K562 (cell line): ENCODE measurements at regions not wholly inside any gene's neighbourhood (a gene's known extent, or its start where the extent isn't known, plus 50 kb on each side); places are given as distances from the start of the nearest gene placed in this dataset.

Source experiments
- ATAC-seq: fragments of 200-7000 bp; cut with Tn5 transposase; 3 replicates; pipeline ENCODE4 v1.9.1; 2020; ENCODE audit warnings: moderate library complexity
- BruUV-seq: library from RNA; stranded (reverse); fragments of 400-500 nt; replicated peaks from 2 replicates; lab custom pipeline; 2021; lab: Mats Ljungman, UMichigan
- CTCF ChIA-PET: fragments of 300-600 bp; formaldehyde crosslinking; extraction: SDS; loops from one replicate; lab custom pipeline; 2021; ENCODE audit warnings: low intra/inter-chr PET ratio; lab: Yijun Ruan, JAX
- POLR2A ChIA-PET: fragments of 300-600, 350-650 bp; sonication (Branson Sonifier 250); formaldehyde crosslinking; extraction: SDS; loops from one replicate; lab custom pipeline; 2021; ENCODE audit warnings: antibody characterized with exemption, inconsistent platforms; lab: Yijun Ruan, JAX
- DNase-seq, 4 experiments: peaks; one replicate each; pipeline versions ENCODE4 v3.0.0 to v3.0.0-alpha.2; 2011 to 2018; ENCODE audit warnings: low spot score in 3 of 4, mixed read lengths in 3 of 4; ENCODE audit errors: extremely low read depth in 1 of 4
- FAIRE-seq: peaks from 2 replicates; lab custom pipeline; 2011; peaks lifted over from hg19 to GRCh38; lab: Jason Lieb, UNC
- H2AFZ ChIP-seq: 2 replicates; pipeline ENCODE4 v1.6.0; 2011; ENCODE audit warnings: low read depth, low read length, control low read depth, inconsistent platforms
- H3K27ac ChIP-seq: fragments of 200-600 bp; 3 replicates; pipeline ENCODE4 v1.8.0; 2011; ENCODE audit warnings: low read depth, mild to moderate bottlenecking, control low read depth, inconsistent platforms, low read length, moderate library complexity, mixed read lengths; ENCODE audit errors: extremely low read depth
- H3K27me3 ChIP-seq, 2 experiments: fragments of 300-600 bp in 1 of 2; 2 replicates in 1 of 2; 3 replicates in 1 of 2; pipeline versions ENCODE4 v1.6.0 to v1.8.0; 2011; ENCODE audit warnings: inconsistent platforms in 2 of 2, low read length in 2 of 2, mild to moderate bottlenecking in 1 of 2, mixed read lengths in 1 of 2, moderate library complexity in 1 of 2; ENCODE audit not compliant: control insufficient read depth in 2 of 2, insufficient read depth in 2 of 2
- H3K36me3 ChIP-seq: fragments of 300-600 bp; 3 replicates; pipeline ENCODE4 v1.8.0; 2011; ENCODE audit warnings: mild to moderate bottlenecking, low read length, inconsistent platforms; ENCODE audit not compliant: control insufficient read depth, insufficient read depth
- H3K4me1 ChIP-seq, 2 experiments: fragments of 200-600 bp in 1 of 2; replicated peaks in 1 of 2; 2 replicates in 1 of 2; 3 replicates in 1 of 2; pipeline versions ENCODE4 v1.5.1 to v1.8.0; 2011; ENCODE audit warnings: inconsistent platforms in 2 of 2, low read length in 2 of 2, mild to moderate bottlenecking in 1 of 2, mixed read lengths in 1 of 2, moderate library complexity in 1 of 2; ENCODE audit not compliant: control insufficient read depth in 2 of 2, insufficient read depth in 2 of 2
- H3K4me2 ChIP-seq: 2 replicates; pipeline ENCODE4 v1.6.1; 2011; ENCODE audit warnings: low read length, control low read depth, inconsistent platforms, mixed read lengths; ENCODE audit not compliant: insufficient read depth
- H3K4me3 ChIP-seq: fragments of 200-600 bp; sonication (generic), shearing (Covaris generic); 2 replicates; pipeline ENCODE4 v1.5.1; 2016; ENCODE audit warnings: control low read depth, inconsistent platforms
- H3K79me2 ChIP-seq: fragments of 200-600 bp; 3 replicates; pipeline ENCODE4 v1.8.0; 2011; ENCODE audit warnings: low read length, inconsistent platforms; ENCODE audit not compliant: control insufficient read depth, insufficient read depth
- H3K9ac ChIP-seq, 2 experiments: 2 replicates each; pipeline versions ENCODE4 v1.6.0 to v1.6.1; 2011; ENCODE audit warnings: low read depth in 2 of 2, low read length in 2 of 2, control low read depth in 1 of 2, inconsistent platforms in 1 of 2, mild to moderate bottlenecking in 1 of 2, mixed read lengths in 1 of 2; ENCODE audit not compliant: insufficient read depth in 1 of 2
- H3K9me1 ChIP-seq: one replicate; pipeline ENCODE4 v1.6.0; 2011; ENCODE audit warnings: inconsistent platforms, mild to moderate bottlenecking, low read length, moderate library complexity; ENCODE audit not compliant: control insufficient read depth, insufficient read depth
- H3K9me3 ChIP-seq: replicated peaks from 2 replicates; pipeline ENCODE4 v1.5.1; 2011; ENCODE audit warnings: low read depth, low read length, inconsistent platforms; ENCODE audit not compliant: control insufficient read depth, insufficient read depth
- H4K20me1 ChIP-seq: replicated peaks from 2 replicates; pipeline ENCODE4 v1.6.1; 2011; ENCODE audit warnings: low read length, inconsistent platforms, mixed read lengths; ENCODE audit not compliant: control insufficient read depth, insufficient read depth
- BHLHE40 ChIP-seq: IDR thresholded peaks from 2 replicates; pipeline ENCODE4 v1.6.1; 2011; ENCODE audit warnings: low read length, improper control_type of control experiment
- BRD4 ChIP-seq: fragments of 200-600 bp; sonication (generic); IDR thresholded peaks from 2 replicates; pipeline ENCODE4 v1.6.1; 2017; ENCODE audit warnings: inconsistent platforms
- C11orf30 ChIP-seq: fragments of 450-650 bp; IDR thresholded peaks from 2 replicates; pipeline ENCODE4 v1.6.1; 2016; ENCODE audit warnings: low read depth, mild to moderate bottlenecking
- CTCFL ChIP-seq: IDR thresholded peaks from 2 replicates; pipeline ENCODE4 v1.6.1; 2011; ENCODE audit warnings: borderline replicate concordance, low read depth, mild to moderate bottlenecking, moderate library complexity, low read length; ENCODE audit not compliant: insufficient read depth, poor library complexity, severe bottlenecking
- DLX4 ChIP-seq: fragments of 250-450 bp; sonication (Bioruptor Pico); IDR thresholded peaks from 2 replicates; pipeline ENCODE4 v1.6.1; 2021; ENCODE audit warnings: mild to moderate bottlenecking
- FOXA3 ChIP-seq, 2 experiments: fragments of 450-650 bp in 1 of 2; sonication (generic) in 1 of 2; formaldehyde crosslinking; IDR thresholded peaks in 1 of 2; conservative IDR thresholded peaks in 1 of 2; 2 replicates each; pipeline versions ENCODE4 v1.4.0 to v1.8.0; 2020 to 2022; ENCODE audit warnings: mild to moderate bottlenecking in 2 of 2, missing genetic modification reagents in 1 of 2
- ILF3 ChIP-seq: fragments of 450-650 bp; IDR thresholded peaks from 2 replicates; pipeline ENCODE4 v1.6.1; 2018; ENCODE audit warnings: antibody characterized with exemption, mild to moderate bottlenecking, moderate library complexity, borderline replicate concordance
- POLR2G ChIP-seq: fragments of 200-400 bp; formaldehyde crosslinking; IDR thresholded peaks from 2 replicates; pipeline ENCODE4 v1.6.1; 2017; ENCODE audit warnings: low read depth, mild to moderate bottlenecking, antibody characterized with exemption, low read length, moderate library complexity
- PRMT5 ChIP-seq: sonication (generic); formaldehyde crosslinking; IDR thresholded peaks from 2 replicates; pipeline ENCODE4 v1.5.0; 2020; ENCODE audit warnings: missing genetic modification reagents
- SMARCE1 ChIP-seq: fragments of 450-650 bp; IDR thresholded peaks from 2 replicates; pipeline ENCODE4 v1.7.1; 2016; ENCODE audit warnings: mild to moderate bottlenecking
- THAP12 ChIP-seq: fragments of 250-450 bp; sonication (Bioruptor Pico); IDR thresholded peaks from 2 replicates; pipeline ENCODE4 v1.9.0; 2021; ENCODE audit warnings: mild to moderate bottlenecking, inconsistent platforms
- ZNF12 ChIP-seq: sonication (generic); formaldehyde crosslinking; IDR thresholded peaks from 2 replicates; pipeline ENCODE4 v1.4.0; 2020; ENCODE audit warnings: mild to moderate bottlenecking, missing genetic modification reagents
- ZNF197 ChIP-seq: fragments of 200-800 bp; sonication (Bioruptor generic); IDR thresholded peaks from 2 replicates; pipeline ENCODE4 v1.6.1; 2016; ENCODE audit warnings: low read depth, missing genetic modification characterization, missing compliant biosample characterization
- ZNF263 ChIP-seq: sonication (generic); formaldehyde crosslinking; IDR thresholded peaks from 2 replicates; pipeline ENCODE4 v1.8.0; 2022; ENCODE audit warnings: mild to moderate bottlenecking, missing genetic modification reagents, borderline replicate concordance
- ZNF316 ChIP-seq: fragments of 450-650 bp; IDR thresholded peaks from 2 replicates; pipeline ENCODE4 v1.6.1; 2016
- WGBS: fragments of 100-300 bp; shearing (Covaris generic); methylation state at CpG from one replicate; pipeline ENCODE4 v1.1.6; 2016; ENCODE audit warnings: low coverage, mixed read lengths; ENCODE audit not compliant: insufficient coverage; ENCODE audit errors: missing lambda C conversion rate; 5-methylcytosine and 5-hydroxymethylcytosine counted together
- in situ Hi-C: fragments of 300-500 bp; cut with MboI; formaldehyde crosslinking; loops from 4 replicates; pipeline ENCODE4 v1.15.0; 2018; ENCODE audit warnings: inconsistent platforms, mixed read lengths
- intact Hi-C: fragments of 100-400 bp; cut with micrococcal nuclease; formaldehyde crosslinking; loops from 2 replicates; pipeline ENCODE4 v1.14.2; 2022

- TF ChIP-seq THAP12: no peak
These were observed 137.6 kb upstream of the MAX start (continued) for GRCh38 chr14:65239938-65240296.

- in situ Hi-C loops: no loop called here
These were observed 138.9 kb upstream of the MAX start for GRCh38 chr14:65241125-65241752.

More at GRCh38 chr14:65241125-65241752, 138.9 kb upstream of the MAX start:
- Histone ChIP-seq H3K79me2 (no peaks in the 10 kb centered on the region), H3K27ac (no peak overlapping the region), H3K9me3 (no peaks in the 10 kb centered on the region), H4K20me1 (no peaks in the 10 kb centered on the region), H3K4me1 (peaks cover 6 to 36% of the 10 kb centered on the region in 2 experiments; a peak in 4 of 5 replicates), H3K9ac (no peak overlapping the region), H3K36me3 (no peaks in the 10 kb centered on the region), H3K4me3 (no peak overlapping the region), H3K4me2 (no peak overlapping the region), H3K9me1 (no peaks in the 10 kb centered on the region), H2AFZ (0 out of 2 replicates have a peak overlapping the region, but pooled peaks have one; percentile 55), H3K27me3 (no peaks in the 10 kb centered on the region)
- TF ChIP-seq ZNF12 (CRISPR knock-in tag) (no peak), SMARCE1 (no peak), POLR2G (no peak), BRD4 (no peak), ZNF263 (CRISPR knock-in tag) (no peak), C11orf30 (0 out of 2 replicates have a peak, but pooled peaks have one; percentile 27), DLX4 (CRISPR knock-in tag) (no peak), ZNF197 (no peak), CTCFL (no peak), PRMT5 (CRISPR knock-in tag) (no peak), ZNF316 (peak; percentile 72), FOXA3 (CRISPR knock-in tag; conservative IDR thresholded peaks at IDR 0.05 in 1 of 2, IDR thresholded peaks at IDR 0.05 in 1 of 2) (no peak), BHLHE40 (no peak), ILF3 (no peak)
- POLR2A ChIA-PET: no interaction called here
- CTCF ChIA-PET: no interaction called here
- ATAC-seq (no peak), FAIRE-seq (no peak), DNase-seq (no peak)
- 53% methylated on average over 8 of the region's 9 CpGs for WGBS
- no TSS peak for BruUV-seq
- intact Hi-C loops: no loop called here
